SK-N-SH treated with all-trans-retinoic acid at 6 μM for 48 hours (cell line): ENCODE measurements at regions not wholly inside any gene's neighbourhood (a gene's known extent, or its start where the extent isn't known, plus 50 kb on each side); places are given as distances from the start of the nearest gene placed in this dataset.
A peak's percentile ranks its signal among the peaks of the same experiment; 100 is the strongest.

Experiments used
- ATAC-seq: fragments of 200-7000 bp; cut with Tn5 transposase; 3 replicates; pipeline ENCODE4 v1.9.1; 2020; ENCODE audit warnings: mild to moderate bottlenecking, moderate library complexity
- BACH2 ChIP-seq: fragments of 250-450 bp; sonication (Bioruptor Pico); IDR thresholded peaks from 2 replicates; pipeline ENCODE4 v1.9.0; 2021; ENCODE audit warnings: mild to moderate bottlenecking, borderline replicate concordance
- CSDC2 ChIP-seq: fragments of 250-450 bp; sonication (Bioruptor Pico); IDR thresholded peaks from 2 replicates; pipeline ENCODE4 v1.5.0; 2020; ENCODE audit warnings: mild to moderate bottlenecking, moderate library complexity
- CSRNP3 ChIP-seq: fragments of 250-450 bp; sonication (Bioruptor Pico); IDR thresholded peaks from 2 replicates; pipeline ENCODE4 v1.5.1; 2021; ENCODE audit warnings: mild to moderate bottlenecking, moderate library complexity
- ESRRG ChIP-seq: fragments of 250-450 bp; sonication (Bioruptor Pico); IDR thresholded peaks from 2 replicates; pipeline ENCODE4 v1.6.1; 2021; ENCODE audit warnings: mild to moderate bottlenecking
- GLIS3 ChIP-seq: fragments of 250-450 bp; sonication (Bioruptor Pico); IDR thresholded peaks from 2 replicates; pipeline ENCODE4 v1.5.0; 2020; ENCODE audit warnings: mild to moderate bottlenecking, moderate library complexity
- ISL1 ChIP-seq: fragments of 250-450 bp; sonication (Bioruptor Pico); IDR thresholded peaks from 2 replicates; pipeline ENCODE4 v2.1.2; 2022; ENCODE audit warnings: mild to moderate bottlenecking, moderate library complexity
- OSR1 ChIP-seq: fragments of 250-450 bp; sonication (Bioruptor Pico); IDR thresholded peaks from 2 replicates; pipeline ENCODE4 v1.8.0; 2022; ENCODE audit warnings: moderate library complexity, mild to moderate bottlenecking, inconsistent platforms
- PPARA ChIP-seq: fragments of 250-450 bp; sonication (Bioruptor Pico); IDR thresholded peaks from 2 replicates; pipeline ENCODE4 v1.5.0; 2020; ENCODE audit warnings: mild to moderate bottlenecking, borderline replicate concordance
- RARB ChIP-seq: fragments of 250-450 bp; sonication (Bioruptor Pico); IDR thresholded peaks from 2 replicates; pipeline ENCODE4 v1.8.0; 2021; ENCODE audit warnings: mild to moderate bottlenecking, moderate library complexity
- SNAI2 ChIP-seq: fragments of 250-450 bp; sonication (Bioruptor Pico); IDR thresholded peaks from 2 replicates; pipeline ENCODE4 v1.5.0; 2020; ENCODE audit warnings: mild to moderate bottlenecking, moderate library complexity
- TCF4 ChIP-seq: fragments of 250-450 bp; sonication (Bioruptor Pico); IDR thresholded peaks from 2 replicates; pipeline ENCODE4 v1.8.0; 2021; ENCODE audit warnings: mild to moderate bottlenecking, moderate library complexity, borderline replicate concordance
- TOX ChIP-seq: fragments of 250-450 bp; sonication (Bioruptor Pico); IDR thresholded peaks from 2 replicates; pipeline ENCODE4 v1.8.0; 2021; ENCODE audit warnings: mild to moderate bottlenecking, moderate library complexity, borderline replicate concordance
- ZFP3 ChIP-seq: fragments of 250-450 bp; sonication (Bioruptor Pico); IDR thresholded peaks from 2 replicates; pipeline ENCODE4 v1.5.0; 2020; ENCODE audit warnings: mild to moderate bottlenecking, moderate library complexity
- ZFP30 ChIP-seq: fragments of 450-650 bp; formaldehyde crosslinking; IDR thresholded peaks from 2 replicates; pipeline ENCODE4 v1.5.0; 2022; ENCODE audit warnings: mild to moderate bottlenecking, moderate library complexity
- TF ChIP-seq, protein P1 (sequence below): fragments of 250-450 bp; sonication (Bioruptor Pico); IDR thresholded peaks from 2 replicates; pipeline ENCODE4 v1.8.0; 2020; ENCODE audit warnings: mild to moderate bottlenecking, moderate library complexity, borderline replicate concordance
- TF ChIP-seq, protein P2 (sequence below): fragments of 250-450 bp; sonication (Bioruptor Pico); IDR thresholded peaks from 2 replicates; pipeline ENCODE4 v1.5.1; 2020; ENCODE audit warnings: low read depth, mild to moderate bottlenecking, moderate library complexity
- TF ChIP-seq, protein P3 (sequence below): fragments of 250-450 bp; sonication (Bioruptor Pico); IDR thresholded peaks from 2 replicates; pipeline ENCODE4 v1.8.0; 2021; ENCODE audit warnings: low read depth, mild to moderate bottlenecking, moderate library complexity, borderline replicate concordance
- TF ChIP-seq, protein P4 (sequence below): fragments of 250-450 bp; sonication (Bioruptor Pico); IDR thresholded peaks from 2 replicates; pipeline ENCODE4 v1.5.0; 2020; ENCODE audit warnings: mild to moderate bottlenecking, moderate library complexity

- peak; percentile 63 for ATAC-seq
- TF ChIP-seq TOX (no peak), ISL1 (0 out of 2 replicates have a peak, but pooled peaks have one; percentile 39)
Observed at GRCh38 chr2:18896125-18896764, 306.9 kb upstream of the NT5C1B start.

- no peak for TF ChIP-seq BACH2
- TF ChIP-seq TOX: no peak
- no peak for TF ChIP-seq TCF4 (CRISPR knock-in tag)
- no peak for TF ChIP-seq PPARA
- TF ChIP-seq ISL1: no peak
- no peak for TF ChIP-seq ESRRG (CRISPR knock-in tag)
- TF ChIP-seq OSR1: no peak
- ATAC-seq: peak; percentile 76
Observed at GRCh38 chr2:18891600-18892345, 302.4 kb upstream of the NT5C1B start.

- TF ChIP-seq ZFP30 (CRISPR knock-in tag) (no peak), RARB (CRISPR knock-in tag) (no peak), CSRNP3 (CRISPR knock-in tag) (no peak), PPARA (no peak), ESRRG (CRISPR knock-in tag) (no peak)
- TF ChIP-seq, protein P1, sequence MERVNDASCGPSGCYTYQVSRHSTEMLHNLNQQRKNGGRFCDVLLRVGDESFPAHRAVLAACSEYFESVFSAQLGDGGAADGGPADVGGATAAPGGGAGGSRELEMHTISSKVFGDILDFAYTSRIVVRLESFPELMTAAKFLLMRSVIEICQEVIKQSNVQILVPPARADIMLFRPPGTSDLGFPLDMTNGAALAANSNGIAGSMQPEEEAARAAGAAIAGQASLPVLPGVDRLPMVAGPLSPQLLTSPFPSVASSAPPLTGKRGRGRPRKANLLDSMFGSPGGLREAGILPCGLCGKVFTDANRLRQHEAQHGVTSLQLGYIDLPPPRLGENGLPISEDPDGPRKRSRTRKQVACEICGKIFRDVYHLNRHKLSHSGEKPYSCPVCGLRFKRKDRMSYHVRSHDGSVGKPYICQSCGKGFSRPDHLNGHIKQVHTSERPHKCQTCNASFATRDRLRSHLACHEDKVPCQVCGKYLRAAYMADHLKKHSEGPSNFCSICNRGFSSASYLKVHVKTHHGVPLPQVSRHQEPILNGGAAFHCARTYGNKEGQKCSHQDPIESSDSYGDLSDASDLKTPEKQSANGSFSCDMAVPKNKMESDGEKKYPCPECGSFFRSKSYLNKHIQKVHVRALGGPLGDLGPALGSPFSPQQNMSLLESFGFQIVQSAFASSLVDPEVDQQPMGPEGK (CRISPR knock-in tag): no peak
- TF ChIP-seq, protein P2, sequence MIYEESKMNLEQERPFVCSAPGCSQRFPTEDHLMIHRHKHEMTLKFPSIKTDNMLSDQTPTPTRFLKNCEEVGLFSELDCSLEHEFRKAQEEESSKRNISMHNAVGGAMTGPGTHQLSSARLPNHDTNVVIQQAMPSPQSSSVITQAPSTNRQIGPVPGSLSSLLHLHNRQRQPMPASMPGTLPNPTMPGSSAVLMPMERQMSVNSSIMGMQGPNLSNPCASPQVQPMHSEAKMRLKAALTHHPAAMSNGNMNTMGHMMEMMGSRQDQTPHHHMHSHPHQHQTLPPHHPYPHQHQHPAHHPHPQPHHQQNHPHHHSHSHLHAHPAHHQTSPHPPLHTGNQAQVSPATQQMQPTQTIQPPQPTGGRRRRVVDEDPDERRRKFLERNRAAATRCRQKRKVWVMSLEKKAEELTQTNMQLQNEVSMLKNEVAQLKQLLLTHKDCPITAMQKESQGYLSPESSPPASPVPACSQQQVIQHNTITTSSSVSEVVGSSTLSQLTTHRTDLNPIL (CRISPR knock-in tag): no peak
- peak; percentile 77 for ATAC-seq
Observed at GRCh38 chr2:18889565-18890332, 300.4 kb upstream of the NT5C1B start.

DNA sequence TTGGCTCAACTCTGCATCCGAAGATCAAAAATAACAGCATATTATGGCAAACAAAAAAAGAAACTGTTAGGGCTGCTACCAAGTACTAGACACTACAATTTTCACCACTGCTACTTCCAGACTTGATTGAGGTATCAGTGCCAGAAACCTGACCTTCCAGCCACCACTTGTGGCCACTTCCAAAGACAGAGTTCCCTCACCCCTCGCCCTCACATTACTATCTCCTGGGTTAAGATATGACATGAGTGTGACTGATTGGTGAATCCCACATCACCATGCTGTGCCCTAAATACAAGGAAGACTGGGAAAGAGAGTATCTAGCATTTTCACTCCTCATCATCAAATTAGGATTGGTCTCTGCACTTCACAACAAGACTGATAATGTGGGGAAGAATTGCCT, 296.1 kb upstream of the NT5C1B start:
- no peak for ATAC-seq
- TF ChIP-seq, protein P2 (CRISPR knock-in tag): no peak
- no peak for TF ChIP-seq ZFP3
- TF ChIP-seq CSRNP3 (CRISPR knock-in tag): no peak
- no peak for TF ChIP-seq ISL1
- no peak for TF ChIP-seq GLIS3
- no peak for TF ChIP-seq CSDC2 (CRISPR knock-in tag)
- no peak for TF ChIP-seq ZFP30 (CRISPR knock-in tag)
- TF ChIP-seq SNAI2: no peak
- TF ChIP-seq, protein P3, sequence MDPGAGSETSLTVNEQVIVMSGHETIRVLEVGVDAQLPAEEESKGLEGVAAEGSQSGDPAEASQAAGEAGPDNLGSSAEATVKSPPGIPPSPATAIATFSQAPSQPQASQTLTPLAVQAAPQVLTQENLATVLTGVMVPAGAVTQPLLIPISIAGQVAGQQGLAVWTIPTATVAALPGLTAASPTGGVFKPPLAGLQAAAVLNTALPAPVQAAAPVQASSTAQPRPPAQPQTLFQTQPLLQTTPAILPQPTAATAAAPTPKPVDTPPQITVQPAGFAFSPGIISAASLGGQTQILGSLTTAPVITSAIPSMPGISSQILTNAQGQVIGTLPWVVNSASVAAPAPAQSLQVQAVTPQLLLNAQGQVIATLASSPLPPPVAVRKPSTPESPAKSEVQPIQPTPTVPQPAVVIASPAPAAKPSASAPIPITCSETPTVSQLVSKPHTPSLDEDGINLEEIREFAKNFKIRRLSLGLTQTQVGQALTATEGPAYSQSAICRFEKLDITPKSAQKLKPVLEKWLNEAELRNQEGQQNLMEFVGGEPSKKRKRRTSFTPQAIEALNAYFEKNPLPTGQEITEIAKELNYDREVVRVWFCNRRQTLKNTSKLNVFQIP (CRISPR knock-in tag): no peak
- TF ChIP-seq BACH2: no peak
- TF ChIP-seq TCF4 (CRISPR knock-in tag): no peak
- TF ChIP-seq PPARA: no peak
- no peak for TF ChIP-seq RARB (CRISPR knock-in tag)
- TF ChIP-seq, protein P1 (CRISPR knock-in tag): no peak
- TF ChIP-seq, protein P4, sequence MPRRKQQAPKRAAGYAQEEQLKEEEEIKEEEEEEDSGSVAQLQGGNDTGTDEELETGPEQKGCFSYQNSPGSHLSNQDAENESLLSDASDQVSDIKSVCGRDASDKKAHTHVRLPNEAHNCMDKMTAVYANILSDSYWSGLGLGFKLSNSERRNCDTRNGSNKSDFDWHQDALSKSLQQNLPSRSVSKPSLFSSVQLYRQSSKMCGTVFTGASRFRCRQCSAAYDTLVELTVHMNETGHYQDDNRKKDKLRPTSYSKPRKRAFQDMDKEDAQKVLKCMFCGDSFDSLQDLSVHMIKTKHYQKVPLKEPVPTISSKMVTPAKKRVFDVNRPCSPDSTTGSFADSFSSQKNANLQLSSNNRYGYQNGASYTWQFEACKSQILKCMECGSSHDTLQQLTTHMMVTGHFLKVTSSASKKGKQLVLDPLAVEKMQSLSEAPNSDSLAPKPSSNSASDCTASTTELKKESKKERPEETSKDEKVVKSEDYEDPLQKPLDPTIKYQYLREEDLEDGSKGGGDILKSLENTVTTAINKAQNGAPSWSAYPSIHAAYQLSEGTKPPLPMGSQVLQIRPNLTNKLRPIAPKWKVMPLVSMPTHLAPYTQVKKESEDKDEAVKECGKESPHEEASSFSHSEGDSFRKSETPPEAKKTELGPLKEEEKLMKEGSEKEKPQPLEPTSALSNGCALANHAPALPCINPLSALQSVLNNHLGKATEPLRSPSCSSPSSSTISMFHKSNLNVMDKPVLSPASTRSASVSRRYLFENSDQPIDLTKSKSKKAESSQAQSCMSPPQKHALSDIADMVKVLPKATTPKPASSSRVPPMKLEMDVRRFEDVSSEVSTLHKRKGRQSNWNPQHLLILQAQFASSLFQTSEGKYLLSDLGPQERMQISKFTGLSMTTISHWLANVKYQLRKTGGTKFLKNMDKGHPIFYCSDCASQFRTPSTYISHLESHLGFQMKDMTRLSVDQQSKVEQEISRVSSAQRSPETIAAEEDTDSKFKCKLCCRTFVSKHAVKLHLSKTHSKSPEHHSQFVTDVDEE (CRISPR knock-in tag): no peak
- no peak for TF ChIP-seq TOX
